ENCODE measurements at regions not wholly inside any gene's neighbourhood (a gene's known extent, or its start where the extent isn't known, plus 50 kb on each side); places are given as distances from the start of the nearest gene placed in this dataset.

- TF ChIP-seq, protein P1, sequence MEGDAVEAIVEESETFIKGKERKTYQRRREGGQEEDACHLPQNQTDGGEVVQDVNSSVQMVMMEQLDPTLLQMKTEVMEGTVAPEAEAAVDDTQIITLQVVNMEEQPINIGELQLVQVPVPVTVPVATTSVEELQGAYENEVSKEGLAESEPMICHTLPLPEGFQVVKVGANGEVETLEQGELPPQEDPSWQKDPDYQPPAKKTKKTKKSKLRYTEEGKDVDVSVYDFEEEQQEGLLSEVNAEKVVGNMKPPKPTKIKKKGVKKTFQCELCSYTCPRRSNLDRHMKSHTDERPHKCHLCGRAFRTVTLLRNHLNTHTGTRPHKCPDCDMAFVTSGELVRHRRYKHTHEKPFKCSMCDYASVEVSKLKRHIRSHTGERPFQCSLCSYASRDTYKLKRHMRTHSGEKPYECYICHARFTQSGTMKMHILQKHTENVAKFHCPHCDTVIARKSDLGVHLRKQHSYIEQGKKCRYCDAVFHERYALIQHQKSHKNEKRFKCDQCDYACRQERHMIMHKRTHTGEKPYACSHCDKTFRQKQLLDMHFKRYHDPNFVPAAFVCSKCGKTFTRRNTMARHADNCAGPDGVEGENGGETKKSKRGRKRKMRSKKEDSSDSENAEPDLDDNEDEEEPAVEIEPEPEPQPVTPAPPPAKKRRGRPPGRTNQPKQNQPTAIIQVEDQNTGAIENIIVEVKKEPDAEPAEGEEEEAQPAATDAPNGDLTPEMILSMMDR (IDR thresholded peaks at IDR 0.05), result no peak
- TF ChIP-seq POLR2AphosphoS5 (IDR thresholded peaks at IDR 0.05; ENCODE audit: insufficient read depth in 1 of 2, low read depth in 1 of 2) (no peak), POLR2A (IDR thresholded peaks at IDR 0.05) (no peak)
These were observed 164.6 kb upstream of the TSHZ3 start for GRCh38 chr19:31513841-31514240.
